MM.1S (cell line): ENCODE measurements at regions not wholly inside any gene's neighbourhood (a gene's known extent, or its start where the extent isn't known, plus 50 kb on each side); places are given as distances from the start of the nearest gene placed in this dataset.

Experiments used
- CTCF ChIP-seq: fragments of 300-600 bp; sonication (generic); IDR thresholded peaks from 2 replicates; pipeline ENCODE4 v1.5.1; 2016; ENCODE audit warnings: antibody characterized with exemption, low read length, mixed read lengths
- EZH2 ChIP-seq: fragments of 300-600 bp; sonication (generic); optimal IDR thresholded peaks from 2 replicates; pipeline ENCODE3; 2017; ENCODE audit warnings: low read depth, mild to moderate bottlenecking, antibody characterized with exemption, low read length, mixed read lengths

- TF ChIP-seq CTCF = no peak
- TF ChIP-seq EZH2 = no peak
Measured at GRCh38 chr3:68306571-68306970, 625.8 kb downstream of the TAFA4 start.
